ENCODE measurements at regions not wholly inside any gene's neighbourhood (a gene's known extent, or its start where the extent isn't known, plus 50 kb on each side); places are given as distances from the start of the nearest gene placed in this dataset.
"Not testable (repeated sequence)": the region's sequence is repeated elsewhere in the genome, so short reads cannot be mapped to it uniquely, and the experiment has no call there.

DNA sequence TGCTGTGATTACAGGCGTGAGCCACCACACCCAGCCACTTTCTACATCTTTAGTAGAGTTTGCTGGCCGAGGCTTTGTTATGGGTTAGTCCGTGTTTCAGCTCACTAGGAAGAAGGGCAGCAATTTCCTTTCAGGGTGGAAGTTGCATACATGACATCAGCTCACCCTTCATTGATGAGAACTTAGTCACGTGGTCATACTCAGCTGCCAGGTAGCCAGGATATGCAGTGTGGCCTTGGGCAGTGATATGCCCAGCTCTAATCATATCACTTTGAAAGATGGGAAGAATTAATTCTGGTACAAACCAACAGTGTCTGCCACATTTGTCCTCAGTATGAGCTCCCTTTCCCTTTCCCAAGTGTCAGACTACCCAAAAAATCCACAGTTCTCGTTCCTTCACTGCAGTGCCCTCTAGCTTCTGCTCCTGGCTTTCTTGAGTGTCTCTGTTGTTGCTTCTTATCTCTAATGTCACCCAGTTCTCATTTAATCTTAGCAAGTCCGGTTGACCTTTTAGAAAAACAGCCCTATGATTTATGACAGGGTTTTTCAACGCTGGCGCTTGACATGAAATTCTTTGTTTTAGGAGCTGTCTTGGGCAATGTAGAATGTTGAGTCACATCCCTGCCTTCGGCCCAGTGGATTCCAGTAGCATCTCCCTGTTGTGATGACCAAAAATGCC lies 108.7 kb upstream of the ITGB1 start:
- no peak for FAIRE-seq

DNA sequence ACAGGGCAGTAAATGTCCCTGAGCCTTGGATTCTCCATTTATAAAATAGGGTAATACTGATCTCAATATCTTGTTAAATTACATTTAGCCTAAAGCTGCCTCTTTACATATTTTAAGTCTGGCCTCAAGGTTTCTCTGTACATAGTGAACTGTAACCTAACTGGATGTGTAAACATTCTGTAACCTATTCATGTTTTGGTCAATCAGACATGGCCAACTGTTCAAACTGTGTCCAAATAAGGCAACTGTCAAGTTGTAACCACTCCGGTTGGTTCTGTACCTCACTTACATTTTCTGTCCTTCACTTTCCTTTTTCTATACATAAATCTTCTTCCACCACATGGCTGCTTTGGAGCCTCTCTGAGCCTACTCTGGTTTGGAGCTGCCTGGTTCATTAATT lies 107.1 kb upstream of the ITGB1 start:
- peak; percentile 36 for FAIRE-seq

DNA sequence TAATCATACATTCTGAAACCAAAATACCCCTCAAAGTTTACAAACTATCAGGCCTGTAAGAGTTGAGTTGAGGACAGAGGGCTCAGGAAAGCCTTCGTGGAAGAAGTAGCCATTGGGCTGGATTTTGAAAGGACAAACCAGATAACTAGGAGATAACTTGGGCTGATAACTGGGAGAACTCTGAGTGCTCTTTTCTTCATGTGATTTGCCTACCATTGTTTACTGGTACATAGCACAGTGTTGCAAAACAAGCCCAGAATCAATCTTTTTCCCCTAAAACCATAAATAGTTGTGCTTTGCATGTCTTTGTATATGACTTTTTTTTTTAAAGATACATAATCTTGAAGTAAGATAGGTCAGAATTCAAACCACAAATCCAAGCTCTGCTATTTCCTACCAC lies 106.7 kb upstream of the ITGB1 start:
- no peak for FAIRE-seq

DNA sequence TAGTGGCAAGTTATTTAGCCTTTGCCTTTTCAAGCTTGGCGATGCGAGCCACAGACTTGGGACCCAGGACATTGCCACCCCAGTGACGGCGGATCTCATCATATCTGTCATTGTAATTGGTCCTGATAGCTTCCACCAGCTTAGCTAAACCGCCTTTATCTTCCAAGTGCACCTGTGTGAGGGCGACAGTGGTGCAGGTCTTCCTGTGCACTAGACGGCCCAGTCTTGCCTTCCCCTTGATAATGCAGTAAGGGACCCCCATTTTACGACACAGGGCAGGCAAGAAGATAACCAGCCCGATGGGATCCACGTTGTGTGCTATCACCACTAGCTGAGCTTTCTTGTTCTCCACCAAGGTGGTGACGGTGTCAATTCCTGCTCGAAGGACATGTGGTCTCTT lies 99.6 kb upstream of the ITGB1 start:
- FAIRE-seq, result no peak

DNA sequence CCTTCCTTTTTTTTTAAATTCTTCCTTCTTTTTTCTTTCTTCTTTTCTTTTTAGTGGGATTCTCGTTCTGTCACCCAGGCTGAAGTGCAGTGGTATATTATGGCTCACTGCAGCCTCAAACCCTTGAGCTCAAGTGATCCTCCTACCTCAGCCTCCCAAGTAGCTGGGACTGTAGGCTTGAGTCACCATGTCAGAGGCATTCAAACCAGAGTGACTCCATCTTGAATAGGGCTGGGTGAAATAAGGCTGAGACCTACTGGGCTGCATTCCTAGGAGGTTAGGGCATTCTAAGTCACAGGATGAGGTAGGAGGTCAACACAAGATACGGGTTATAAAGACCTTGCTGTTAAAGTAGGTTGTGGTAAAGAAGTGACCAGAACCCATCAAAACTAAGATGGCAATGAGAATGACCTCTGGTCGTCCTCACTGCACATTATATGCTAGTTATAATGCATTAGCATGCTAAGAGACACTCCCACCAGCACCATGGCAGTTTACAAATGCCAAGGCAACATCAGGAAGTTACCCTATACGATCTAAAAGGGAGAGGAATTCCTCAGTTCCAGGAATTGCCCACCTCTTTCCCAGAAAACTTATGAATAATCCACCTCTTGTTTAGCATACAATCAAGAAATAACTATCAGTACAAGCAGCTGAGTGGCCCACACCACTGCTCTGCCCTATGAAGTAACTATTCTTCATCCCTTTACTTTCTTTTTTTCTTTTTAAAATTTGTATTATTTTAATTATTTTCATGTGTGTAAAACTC lies 99.0 kb upstream of the ITGB1 start:
- no peak for FAIRE-seq

DNA sequence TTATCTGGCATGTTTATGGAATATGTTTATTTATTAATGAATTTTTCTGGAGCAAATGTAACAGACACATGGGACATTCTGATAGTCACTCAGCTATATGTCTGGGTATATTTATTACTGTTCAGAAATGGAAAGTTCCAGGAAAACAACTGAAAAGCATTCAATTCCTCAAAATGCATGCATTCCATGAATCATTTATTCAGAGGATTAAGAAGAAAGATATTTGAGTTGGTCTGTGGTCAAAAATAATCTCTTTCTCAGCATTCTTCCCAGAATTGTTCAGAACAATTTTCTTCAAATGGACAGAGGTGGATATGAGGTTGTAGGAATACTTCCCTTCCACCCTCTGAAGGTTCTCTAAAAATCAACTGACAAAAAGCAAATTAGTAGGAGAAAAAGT lies 97.6 kb upstream of the ITGB1 start:
- no peak for FAIRE-seq

DNA sequence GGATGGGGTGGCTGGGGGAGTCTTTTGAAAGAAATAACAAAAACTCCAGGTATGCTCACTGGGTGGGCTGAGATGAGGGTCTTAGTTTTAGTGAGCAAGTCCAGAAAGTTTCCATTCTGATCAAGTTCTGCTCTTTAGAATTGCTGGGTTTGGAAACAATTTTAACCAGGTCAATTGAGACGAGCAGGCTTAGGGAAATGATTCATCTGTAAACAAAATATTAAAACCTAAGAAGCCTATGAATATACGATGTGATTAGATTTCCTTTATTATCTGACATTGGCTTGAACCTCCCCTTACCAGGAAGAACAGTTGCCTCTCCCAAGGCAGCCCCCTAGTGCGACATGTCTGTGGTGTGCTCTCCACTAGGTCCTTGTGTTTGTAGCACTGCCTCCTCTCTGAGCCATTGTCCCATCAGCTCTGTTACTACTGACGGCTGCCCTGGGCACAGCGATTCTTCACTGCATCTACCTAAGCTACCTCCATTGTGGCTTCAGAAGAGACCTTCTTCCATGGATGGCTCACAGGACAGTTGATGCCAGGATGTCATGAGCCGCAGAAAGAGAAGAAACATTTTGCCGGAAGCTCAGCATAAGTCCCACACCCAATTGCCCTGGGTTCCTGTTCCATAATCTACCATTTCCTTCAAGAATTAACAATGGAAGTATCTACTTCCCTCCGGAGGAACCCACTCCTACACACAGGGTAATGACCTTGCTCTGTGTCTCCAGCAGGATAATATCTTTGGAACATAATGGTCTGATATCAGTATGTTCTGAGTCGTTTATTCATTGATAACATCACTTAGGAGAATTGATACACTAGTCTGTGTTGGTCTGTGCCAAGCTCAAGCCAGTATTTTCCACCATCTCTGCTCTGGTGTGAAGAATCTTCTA lies 95.1 kb upstream of the ITGB1 start:
- no peak for FAIRE-seq

DNA sequence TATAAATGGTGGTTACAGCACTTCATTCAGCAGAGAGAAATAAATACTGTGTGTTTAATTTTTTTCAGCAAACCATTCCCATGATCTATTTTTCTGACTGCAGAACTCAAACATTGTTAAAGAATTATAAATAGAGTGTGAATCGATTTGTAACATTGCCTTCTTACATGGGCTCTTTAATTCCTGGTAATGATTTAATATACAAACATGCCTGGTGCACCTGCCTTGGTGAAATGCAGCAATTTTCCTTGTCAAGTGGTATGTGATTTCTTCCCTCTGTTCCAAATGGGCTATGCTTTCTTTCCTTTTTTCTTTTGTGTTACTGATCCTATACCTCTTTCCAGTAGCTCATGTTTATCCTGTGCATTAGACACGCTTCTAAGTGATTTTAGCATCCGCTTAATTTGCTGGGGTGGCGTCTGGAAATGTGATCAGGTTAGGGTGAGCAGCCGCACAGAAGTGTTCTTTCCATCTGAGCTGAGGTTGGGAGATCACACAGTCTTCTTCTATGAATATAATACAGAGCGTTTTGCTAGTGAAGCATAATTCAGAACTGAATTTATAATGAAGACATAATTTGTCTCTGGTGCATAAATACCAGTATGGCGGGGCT lies 94.3 kb upstream of the ITGB1 start:
- no peak for FAIRE-seq

DNA sequence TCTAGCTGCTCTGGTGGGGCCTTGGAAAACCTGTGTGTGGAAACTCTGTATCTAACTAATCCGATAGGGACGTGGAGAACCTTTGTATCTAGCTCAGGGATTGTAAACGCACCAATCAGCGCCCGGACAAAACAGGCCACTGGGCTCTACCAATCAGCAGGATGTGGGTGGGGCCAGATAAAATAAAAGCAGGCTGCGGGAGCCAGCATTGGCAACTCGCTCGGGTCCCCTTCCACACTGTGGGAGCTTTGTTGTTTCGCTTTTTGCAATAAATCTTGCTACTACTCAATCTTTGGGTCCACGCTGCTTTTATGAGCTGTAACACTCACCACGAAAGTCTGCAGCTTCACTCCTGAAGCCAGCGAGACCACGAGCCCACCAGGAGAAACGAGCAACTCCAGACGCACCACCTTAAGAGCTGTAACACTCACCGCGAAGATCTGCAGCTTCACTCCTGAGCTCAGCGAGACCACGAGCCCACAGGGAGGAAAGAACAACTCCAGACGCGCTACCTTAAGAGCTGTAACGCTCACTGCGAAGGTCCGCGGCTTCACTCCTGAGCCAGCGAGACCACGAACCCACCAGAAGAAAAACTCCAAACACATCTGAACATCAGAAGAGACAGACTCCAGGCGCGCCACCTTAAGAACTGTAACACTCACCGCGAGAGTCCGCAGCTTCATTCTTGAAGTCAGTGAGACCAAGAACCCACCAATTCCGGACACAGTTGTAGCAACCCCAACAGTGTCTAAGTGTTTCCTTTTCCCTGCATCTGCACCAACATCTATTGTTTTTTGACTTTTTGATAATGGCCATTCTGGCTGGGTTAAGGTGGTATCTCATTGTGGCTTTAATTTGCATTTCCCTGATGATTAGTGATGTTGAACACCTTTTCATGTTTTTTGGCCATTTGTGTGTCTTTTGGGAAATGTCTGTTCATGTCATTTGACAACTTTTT lies 92.2 kb upstream of the ITGB1 start:
- FAIRE-seq, result not testable (repeated sequence)

DNA sequence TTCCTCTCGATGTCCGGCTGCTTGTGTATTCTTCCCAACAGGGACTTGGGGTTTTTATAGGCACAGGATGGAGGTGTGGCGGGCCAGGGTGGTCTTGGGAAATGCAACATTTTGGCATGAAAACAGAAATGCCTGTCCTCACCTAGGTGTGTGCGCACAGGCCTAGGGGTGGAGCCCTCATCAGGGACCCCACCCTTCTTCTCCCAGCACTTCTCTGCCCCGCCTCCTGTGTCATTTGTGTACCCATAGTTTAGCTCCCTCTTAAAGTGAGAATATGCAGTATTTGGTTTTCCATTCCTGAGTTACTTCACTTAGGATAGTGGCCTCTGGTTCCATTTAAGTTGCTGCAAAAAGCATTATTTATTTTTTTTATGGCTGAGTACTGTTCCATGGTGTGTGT lies 90.2 kb upstream of the ITGB1 start:
- no peak for FAIRE-seq

DNA sequence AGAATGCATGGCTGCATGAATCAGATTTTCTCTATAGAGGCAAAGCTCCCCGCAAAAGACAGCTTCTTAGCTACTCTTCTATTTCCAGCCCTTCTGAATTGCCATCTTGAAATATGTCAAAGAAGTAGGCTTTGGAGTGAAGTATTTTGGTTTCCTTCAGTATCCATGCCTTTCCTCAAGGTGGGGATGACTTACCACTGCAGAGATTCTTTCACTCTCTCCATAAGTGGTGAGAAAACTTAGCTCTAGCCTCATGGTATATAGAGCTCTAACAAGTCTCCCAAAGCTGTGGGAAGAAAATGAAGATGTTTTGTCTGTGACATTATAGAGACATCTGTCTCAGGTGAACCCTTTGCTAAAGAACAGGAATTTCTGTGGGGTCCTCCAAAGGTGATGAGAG lies 89.6 kb upstream of the ITGB1 start:
- FAIRE-seq, result no peak

DNA sequence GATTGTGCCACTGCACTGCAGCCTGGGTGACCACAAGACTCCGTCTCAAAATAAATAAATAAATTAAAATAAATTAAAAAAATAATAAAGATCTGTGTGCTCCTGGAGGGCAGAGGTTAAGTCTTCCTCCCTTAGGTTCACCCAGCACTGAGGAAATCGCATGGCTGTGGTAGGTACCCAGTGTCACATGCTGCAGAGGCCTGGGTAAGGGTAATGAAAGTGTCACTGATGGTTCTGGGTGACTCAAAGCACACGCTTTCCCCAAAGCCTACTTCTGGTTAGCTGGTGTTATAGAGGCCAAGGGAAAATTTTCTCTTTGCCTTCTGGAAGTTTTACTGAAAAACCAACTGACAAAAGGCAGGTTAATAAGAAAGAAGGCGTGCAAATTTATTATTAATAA lies 88.8 kb upstream of the ITGB1 start:
- no peak for FAIRE-seq

DNA sequence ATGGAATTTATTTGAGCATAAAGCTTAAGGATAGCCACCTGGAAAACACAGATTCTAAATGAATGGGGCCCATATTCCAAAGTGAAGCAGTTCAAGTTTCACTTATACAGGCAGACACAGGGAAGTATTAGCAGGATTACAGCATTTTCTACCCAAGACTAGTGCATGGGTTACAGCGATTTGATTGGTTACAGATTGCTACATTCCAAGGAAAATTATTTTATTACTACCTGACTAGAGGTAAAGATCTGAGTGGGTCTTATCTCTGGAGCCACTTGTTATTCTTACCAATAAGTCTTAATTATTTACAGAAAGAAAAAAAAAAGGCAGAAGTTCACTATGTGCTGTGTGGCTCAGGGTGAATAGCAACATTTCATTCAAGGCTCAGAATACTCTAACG lies 87.4 kb upstream of the ITGB1 start:
- no peak for FAIRE-seq

DNA sequence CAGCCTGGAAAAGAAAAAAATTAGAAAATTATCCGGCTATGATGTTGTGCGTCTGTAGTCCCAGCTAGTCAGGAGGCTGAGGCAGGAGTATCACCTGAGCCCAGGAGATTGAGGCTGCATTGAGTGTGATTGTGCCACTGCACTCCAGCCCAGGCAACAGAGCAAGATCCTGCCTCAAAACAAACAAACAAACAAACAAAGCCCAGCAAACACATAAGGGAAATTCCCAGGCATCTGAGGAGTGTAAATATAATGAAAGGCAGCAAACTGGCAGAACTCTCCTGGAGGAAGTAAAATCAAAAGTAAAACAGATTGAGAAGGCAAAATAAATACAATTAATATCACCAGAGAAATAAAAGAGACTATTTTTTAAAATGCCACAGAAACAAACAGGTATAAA lies 84.5 kb upstream of the ITGB1 start:
- peak; percentile 9 for FAIRE-seq

DNA sequence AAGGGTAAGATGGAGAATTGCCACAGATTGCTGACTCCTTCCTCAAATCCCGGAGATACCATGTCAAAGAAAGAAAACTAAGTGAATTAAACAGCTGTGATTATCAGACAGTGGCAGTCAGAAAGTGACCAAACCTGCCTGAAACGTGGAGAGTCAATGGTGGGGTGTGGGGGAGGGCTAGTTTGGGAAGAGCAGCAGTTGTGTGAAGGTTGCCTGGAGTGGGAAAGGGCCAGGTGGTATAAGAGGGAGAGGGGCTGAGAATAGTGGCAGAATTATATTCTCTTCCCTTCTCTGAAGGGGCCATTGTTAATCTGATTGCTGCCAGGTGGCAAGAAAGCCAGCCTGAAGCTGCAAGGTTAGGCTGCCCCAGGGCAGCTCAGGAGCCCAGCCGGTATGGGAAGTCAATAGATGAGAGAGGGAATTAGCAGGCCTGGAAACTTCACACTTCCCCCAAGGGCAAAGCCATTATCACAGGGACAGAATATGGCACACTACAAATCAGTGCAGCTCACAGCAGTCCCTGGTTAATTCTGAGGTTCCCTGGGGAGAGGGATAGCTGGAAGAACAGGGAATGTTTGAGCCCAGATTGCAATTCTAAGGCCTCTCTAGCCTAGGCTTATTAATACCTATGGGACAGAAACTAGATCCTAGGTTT lies 83.9 kb upstream of the ITGB1 start:
- no peak for FAIRE-seq

DNA sequence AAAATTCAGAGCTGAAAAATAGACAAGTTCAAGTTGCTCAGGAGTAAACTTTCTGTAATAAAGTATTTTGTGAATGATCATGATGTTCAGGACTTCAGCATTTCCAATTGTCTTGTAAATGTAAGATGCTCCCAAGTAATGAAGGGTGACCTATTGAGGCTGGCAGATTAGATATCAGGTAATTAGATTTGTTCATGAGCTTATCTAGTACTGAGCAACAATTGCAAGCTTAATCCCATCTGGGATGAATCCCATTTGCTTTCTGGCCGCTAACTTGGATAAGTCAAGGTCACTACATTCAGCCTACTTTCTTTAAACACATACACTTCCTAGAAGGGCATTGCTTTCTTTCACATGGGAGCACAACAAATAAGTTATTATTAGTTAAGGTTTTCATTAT lies 82.4 kb upstream of the ITGB1 start:
- no peak for FAIRE-seq

DNA sequence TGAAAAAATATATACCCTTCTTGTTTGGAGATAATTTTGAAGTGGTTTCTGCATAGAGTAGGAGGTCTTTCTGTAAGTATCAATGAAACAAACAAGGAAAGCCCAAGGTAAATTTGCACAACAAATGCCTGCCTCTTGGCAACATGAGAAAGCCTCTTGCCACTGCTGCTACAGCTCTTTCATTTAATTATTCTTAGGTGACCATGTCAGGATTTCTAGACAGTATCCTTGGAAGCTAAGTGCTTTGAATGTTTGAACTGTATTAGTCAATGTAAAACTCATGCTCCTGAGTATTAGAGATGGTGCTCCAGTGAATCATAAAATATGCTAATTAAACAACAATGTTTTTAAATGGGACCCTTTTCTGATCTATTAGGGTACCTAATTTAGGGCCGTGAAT lies 81.2 kb upstream of the ITGB1 start:
- peak; percentile 81 for FAIRE-seq

DNA sequence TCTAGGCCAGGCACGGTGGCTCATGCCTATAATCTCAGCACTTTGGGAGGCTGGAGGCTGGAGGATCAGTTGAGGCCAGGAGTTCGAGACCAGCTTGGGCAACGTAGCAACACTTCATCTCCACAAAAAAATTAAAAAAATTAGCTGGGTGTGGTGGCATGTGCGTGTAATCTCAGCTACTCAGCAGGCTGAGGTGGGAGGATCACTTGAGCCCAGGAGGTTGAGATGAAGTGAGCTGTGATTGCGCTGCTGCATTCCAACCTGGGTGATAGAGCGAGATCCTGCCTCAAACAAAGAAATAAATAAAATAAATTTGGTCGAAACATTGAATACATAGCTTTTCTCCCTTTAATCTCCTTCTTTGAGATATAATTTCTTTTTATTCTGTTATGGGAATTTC lies 80.6 kb upstream of the ITGB1 start:
- FAIRE-seq, result no peak

DNA sequence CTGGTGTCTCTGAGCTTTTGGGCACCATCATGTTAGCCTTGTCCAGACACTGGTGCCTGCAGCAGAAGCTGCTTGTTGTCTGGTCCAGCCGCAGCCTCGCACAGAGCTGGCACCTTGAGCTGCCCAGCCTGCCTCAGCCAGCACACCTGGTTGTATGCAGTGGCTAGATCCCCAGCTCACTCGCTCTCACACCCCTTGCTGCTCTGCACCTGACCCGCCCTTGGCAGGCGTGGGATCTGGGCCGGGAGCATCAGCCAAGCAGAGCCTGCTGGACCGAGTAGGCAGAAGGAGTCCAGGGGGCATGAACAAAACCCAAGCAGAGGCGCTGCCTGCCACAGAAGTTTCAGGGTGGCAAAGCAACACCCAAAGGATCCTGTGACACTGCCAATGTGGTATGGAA lies 79.7 kb upstream of the ITGB1 start:
- no peak for FAIRE-seq

DNA sequence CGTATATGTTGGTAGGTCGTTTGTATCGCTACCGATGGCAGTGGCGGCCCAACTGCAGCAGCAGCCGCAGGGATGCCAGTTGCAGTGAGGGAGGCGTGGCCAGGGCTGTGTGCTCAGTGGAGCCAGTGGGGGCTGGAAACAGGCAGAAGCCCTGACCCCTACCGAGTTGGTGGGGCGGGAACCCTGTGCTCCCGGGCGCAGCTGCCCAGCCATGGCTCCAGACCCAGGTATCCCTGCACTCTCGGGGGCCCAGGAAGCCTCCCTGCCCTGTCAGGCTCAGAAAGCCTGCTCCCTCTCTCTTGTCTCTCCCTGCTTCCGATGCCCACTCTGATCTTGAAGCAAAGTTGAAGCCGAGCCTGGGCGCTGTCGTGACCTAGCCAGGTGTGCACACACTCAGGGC lies 78.6 kb upstream of the ITGB1 start:
- FAIRE-seq, result no peak

DNA sequence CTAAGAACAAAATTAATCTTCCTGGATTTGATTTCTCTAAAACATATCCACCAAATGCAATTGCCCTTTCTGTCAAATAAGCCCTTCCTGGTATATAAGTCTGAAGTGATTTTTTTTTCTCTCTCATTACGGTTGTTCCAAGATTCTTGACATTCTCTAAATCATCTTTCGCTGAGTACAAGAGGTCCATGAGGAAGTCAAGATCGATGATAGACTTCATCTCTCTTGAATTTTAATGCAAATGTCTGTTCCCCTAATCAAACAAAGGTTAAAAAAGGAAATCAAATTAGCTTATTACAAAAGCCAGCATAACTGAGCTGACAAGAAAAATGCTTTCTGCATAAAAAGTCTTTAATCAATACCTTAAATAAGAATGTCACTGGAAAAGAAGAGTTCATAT lies 77.4 kb upstream of the ITGB1 start:
- no peak for FAIRE-seq

DNA sequence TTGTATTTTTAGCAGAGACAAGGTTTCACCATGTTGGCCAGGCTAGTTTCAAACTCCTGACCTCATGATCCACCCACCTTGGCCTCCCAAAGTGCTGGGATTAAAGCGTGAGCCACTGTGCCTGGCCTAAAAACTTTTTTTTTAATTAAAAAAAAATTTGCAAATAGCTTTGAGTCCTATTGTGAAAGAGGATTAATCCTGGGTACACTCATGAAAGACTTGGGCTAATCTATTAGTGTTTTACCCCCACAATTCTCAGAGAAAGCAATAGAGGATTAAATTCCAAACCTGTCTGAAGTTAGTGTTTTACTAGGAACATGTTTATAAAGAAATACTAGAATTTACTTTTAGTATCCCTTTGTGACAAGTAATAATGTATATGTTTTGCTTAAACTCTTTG lies 76.9 kb upstream of the ITGB1 start:
- no peak for FAIRE-seq

Measured in islet of Langerhans (tissue), 1 donor.